ENCODE measurements at regions not wholly inside any gene's neighbourhood (a gene's known extent, or its start where the extent isn't known, plus 50 kb on each side); places are given as distances from the start of the nearest gene placed in this dataset.

GRCh38 chr18:77984833-77985232 is 735.2 kb downstream of the GALR1 start:
- no peak for DNase-seq (ENCODE audit: low read depth, low spot score)

- DNase-seq (ENCODE audit: low read depth, low spot score), result no peak
Observed at GRCh38 chr18:77985526-77986281, 736.1 kb downstream of the GALR1 start.

GRCh38 chr18:77990131-77990530 is 740.5 kb downstream of the GALR1 start:
- no peak for DNase-seq (ENCODE audit: low read depth, low spot score)

GRCh38 chr18:77990901-77991300 is 741.3 kb downstream of the GALR1 start:
- DNase-seq (ENCODE audit: low read depth, low spot score), result no peak

GRCh38 chr18:77992057-77992456 is 742.4 kb downstream of the GALR1 start:
- no peak for DNase-seq (ENCODE audit: low read depth, low spot score)

GRCh38 chr18:77993188-77993981 is 743.7 kb downstream of the GALR1 start:
- no peak for DNase-seq (ENCODE audit: low read depth, low spot score)

GRCh38 chr18:77995593-77995992 is 745.9 kb downstream of the GALR1 start:
- no peak for DNase-seq (ENCODE audit: low read depth, low spot score)

- no peak for DNase-seq (ENCODE audit: low read depth, low spot score)
Observed at GRCh38 chr18:77996737-77997136, 747.1 kb downstream of the GALR1 start.

- no peak for DNase-seq (ENCODE audit: low read depth, low spot score)
Observed at GRCh38 chr18:78001811-78002210, 752.2 kb downstream of the GALR1 start.

- no peak for DNase-seq (ENCODE audit: low read depth, low spot score)
Observed at GRCh38 chr18:78006006-78006773, 756.5 kb downstream of the GALR1 start.

- peak; percentile 32 for DNase-seq (ENCODE audit: low read depth, low spot score)
Observed at GRCh38 chr18:78006774-78007260, 757.2 kb downstream of the GALR1 start.

GRCh38 chr18:78010363-78010762 is 760.7 kb downstream of the GALR1 start:
- DNase-seq (ENCODE audit: low read depth, low spot score), result no peak

- DNase-seq (ENCODE audit: low read depth, low spot score), result no peak
Observed at GRCh38 chr18:78017869-78018268, 768.2 kb downstream of the GALR1 start.

- no peak for DNase-seq (ENCODE audit: low read depth, low spot score)
Observed at GRCh38 chr18:78021196-78021595, 771.5 kb downstream of the GALR1 start.

- no peak for DNase-seq (ENCODE audit: low read depth, low spot score)
Observed at GRCh38 chr18:78031589-78031988, 781.9 kb downstream of the GALR1 start.

GRCh38 chr18:78031991-78032390 is 782.3 kb downstream of the GALR1 start:
- DNase-seq (ENCODE audit: low read depth, low spot score), result no peak

GRCh38 chr18:78032574-78032973 is 782.9 kb downstream of the GALR1 start:
- no peak for DNase-seq (ENCODE audit: low read depth, low spot score)

GRCh38 chr18:78034755-78035154 is 785.1 kb downstream of the GALR1 start:
- no peak for DNase-seq (ENCODE audit: low read depth, low spot score)

- no peak for DNase-seq (ENCODE audit: low read depth, low spot score)
Observed at GRCh38 chr18:78041218-78041617, 791.6 kb downstream of the GALR1 start.

- DNase-seq (ENCODE audit: low read depth, low spot score), result no peak
Observed at GRCh38 chr18:78046631-78047030, 797.0 kb downstream of the GALR1 start.

GRCh38 chr18:78049281-78049680 is 799.6 kb downstream of the GALR1 start:
- no peak for DNase-seq (ENCODE audit: low read depth, low spot score)

- no peak for DNase-seq (ENCODE audit: low read depth, low spot score)
Observed at GRCh38 chr18:78054801-78055200, 805.2 kb downstream of the GALR1 start.

Data from ELF-1 (cell line).